ENCODE measurements at regions not wholly inside any gene's neighbourhood (a gene's known extent, or its start where the extent isn't known, plus 50 kb on each side); places are given as distances from the start of the nearest gene placed in this dataset.

- H3K27me3 ChIP-seq (ENCODE audit: low read length) = no peaks in the 10 kb centered on the region
- no peaks in the 10 kb centered on the region for H3F3A ChIP-seq (ENCODE audit: insufficient read depth)
- no peak overlapping the region for H3K4me3 ChIP-seq (ENCODE audit: insufficient read depth, low read length, poor library complexity, severe bottlenecking)
- no peak overlapping the region for H2AFZ ChIP-seq (ENCODE audit: low read depth, low read length, severe bottlenecking)
- H4K20me1 ChIP-seq (ENCODE audit: low read depth, low read length) = no peaks in the 10 kb centered on the region
- no peaks in the 10 kb centered on the region for H3K9me3 ChIP-seq (ENCODE audit: insufficient read depth, low read length)
- H3K27ac ChIP-seq (ENCODE audit: low read depth, low read length) = no peak overlapping the region
- no peak for TF ChIP-seq EZH2phosphoT487 (conservative IDR thresholded peaks at IDR 0.05; ENCODE audit: low read length)
- TF ChIP-seq CTCF (IDR thresholded peaks at IDR 0.05; ENCODE audit: insufficient read depth, low read length, poor library complexity, severe bottlenecking) = no peak
- H3K9ac ChIP-seq (ENCODE audit: low read length) = no peak overlapping the region
- H3K4me2 ChIP-seq (ENCODE audit: low read depth, low read length, poor library complexity, severe bottlenecking) = no peak overlapping the region
- no peaks in the 10 kb centered on the region for H3K36me3 ChIP-seq (ENCODE audit: low read length)
- H3K79me2 ChIP-seq (ENCODE audit: insufficient read depth, low read length) = no peaks in the 10 kb centered on the region
- no peaks in the 10 kb centered on the region for H3K9me2 ChIP-seq (replicated peaks; ENCODE audit: insufficient read depth, low read length)
Measured at GRCh38 chr22:34702279-34702678, 363.7 kb upstream of the ISX start.

- H3K4me3 ChIP-seq (ENCODE audit: insufficient read depth, low read length, poor library complexity, severe bottlenecking) = no peak overlapping the region
- no peaks in the 10 kb centered on the region for H3K79me2 ChIP-seq (ENCODE audit: insufficient read depth, low read length)
- no peak overlapping the region for H2AFZ ChIP-seq (ENCODE audit: low read depth, low read length, severe bottlenecking)
- H3K4me2 ChIP-seq (ENCODE audit: low read depth, low read length, poor library complexity, severe bottlenecking) = no peak overlapping the region
- H3K9me3 ChIP-seq (ENCODE audit: insufficient read depth, low read length) = no peaks in the 10 kb centered on the region
- H3K9ac ChIP-seq (ENCODE audit: low read length) = no peak overlapping the region
- no peaks in the 10 kb centered on the region for H4K20me1 ChIP-seq (ENCODE audit: low read depth, low read length)
- no peaks in the 10 kb centered on the region for H3F3A ChIP-seq (ENCODE audit: insufficient read depth)
- no peaks in the 10 kb centered on the region for H3K27me3 ChIP-seq (ENCODE audit: low read length)
- no peak for TF ChIP-seq CTCF (IDR thresholded peaks at IDR 0.05; ENCODE audit: insufficient read depth, low read length, poor library complexity, severe bottlenecking)
- TF ChIP-seq EZH2phosphoT487 (conservative IDR thresholded peaks at IDR 0.05; ENCODE audit: low read length) = no peak
- H3K36me3 ChIP-seq (ENCODE audit: low read length) = no peaks in the 10 kb centered on the region
- H3K9me2 ChIP-seq (replicated peaks; ENCODE audit: insufficient read depth, low read length) = no peaks in the 10 kb centered on the region
- H3K27ac ChIP-seq (ENCODE audit: low read depth, low read length) = no peak overlapping the region
Measured at GRCh38 chr22:34709641-34710040, 356.3 kb upstream of the ISX start.

- no peak overlapping the region for H2AFZ ChIP-seq (ENCODE audit: low read depth, low read length, severe bottlenecking)
- no peaks in the 10 kb centered on the region for H3K79me2 ChIP-seq (ENCODE audit: insufficient read depth, low read length)
- H3K4me2 ChIP-seq (ENCODE audit: low read depth, low read length, poor library complexity, severe bottlenecking) = no peak overlapping the region
- H3K36me3 ChIP-seq (ENCODE audit: low read length) = no peaks in the 10 kb centered on the region
- H3K9me3 ChIP-seq (ENCODE audit: insufficient read depth, low read length) = no peaks in the 10 kb centered on the region
- H3K9ac ChIP-seq (ENCODE audit: low read length) = no peak overlapping the region
- H3F3A ChIP-seq (ENCODE audit: insufficient read depth) = no peaks in the 10 kb centered on the region
- no peaks in the 10 kb centered on the region for H3K9me2 ChIP-seq (replicated peaks; ENCODE audit: insufficient read depth, low read length)
- no peak overlapping the region for H3K27ac ChIP-seq (ENCODE audit: low read depth, low read length)
- H3K4me3 ChIP-seq (ENCODE audit: insufficient read depth, low read length, poor library complexity, severe bottlenecking) = no peak overlapping the region
- H4K20me1 ChIP-seq (ENCODE audit: low read depth, low read length) = no peaks in the 10 kb centered on the region
- TF ChIP-seq CTCF (IDR thresholded peaks at IDR 0.05; ENCODE audit: insufficient read depth, low read length, poor library complexity, severe bottlenecking) = no peak
- no peak for TF ChIP-seq EZH2phosphoT487 (conservative IDR thresholded peaks at IDR 0.05; ENCODE audit: low read length)
- no peaks in the 10 kb centered on the region for H3K27me3 ChIP-seq (ENCODE audit: low read length)
Measured at GRCh38 chr22:34722901-34723300, 343.1 kb upstream of the ISX start.

GRCh38 chr22:34736081-34736480 lies 329.9 kb upstream of the ISX start:
- no peak overlapping the region for H3K4me2 ChIP-seq (ENCODE audit: low read depth, low read length, poor library complexity, severe bottlenecking)
- no peaks in the 10 kb centered on the region for H4K20me1 ChIP-seq (ENCODE audit: low read depth, low read length)
- H3K27ac ChIP-seq (ENCODE audit: low read depth, low read length) = no peak overlapping the region
- H3K9ac ChIP-seq (ENCODE audit: low read length) = no peak overlapping the region
- TF ChIP-seq CTCF (IDR thresholded peaks at IDR 0.05; ENCODE audit: insufficient read depth, low read length, poor library complexity, severe bottlenecking) (no peak), EZH2phosphoT487 (conservative IDR thresholded peaks at IDR 0.05; ENCODE audit: low read length) (no peak)
- H3K79me2 ChIP-seq (ENCODE audit: insufficient read depth, low read length) = no peaks in the 10 kb centered on the region
- H3K9me2 ChIP-seq (replicated peaks; ENCODE audit: insufficient read depth, low read length) = no peaks in the 10 kb centered on the region
- H3K4me3 ChIP-seq (ENCODE audit: insufficient read depth, low read length, poor library complexity, severe bottlenecking) = no peak overlapping the region
- no peaks in the 10 kb centered on the region for H3K9me3 ChIP-seq (ENCODE audit: insufficient read depth, low read length)
- H3F3A ChIP-seq (ENCODE audit: insufficient read depth) = no peaks in the 10 kb centered on the region
- no peaks in the 10 kb centered on the region for H3K36me3 ChIP-seq (ENCODE audit: low read length)
- no peak overlapping the region for H2AFZ ChIP-seq (ENCODE audit: low read depth, low read length, severe bottlenecking)
- H3K27me3 ChIP-seq (ENCODE audit: low read length) = no peaks in the 10 kb centered on the region

Data from SU-DHL-6 (cell line).